GM21381 (cell line): ENCODE measurements at regions not wholly inside any gene's neighbourhood (a gene's known extent, or its start where the extent isn't known, plus 50 kb on each side); places are given as distances from the start of the nearest gene placed in this dataset.
"Not testable (repeated sequence)": the region's sequence is repeated elsewhere in the genome, so short reads cannot be mapped to it uniquely, and the experiment has no call there.

Source experiments
- ATAC-seq: cut with Tn5 transposase; IDR thresholded peaks from one replicate; pipeline ENCODE4 v1.9.1; 2021; ENCODE audit warnings: mild to moderate bottlenecking, moderate library complexity; ENCODE audit not compliant: unreplicated experiment

DNA sequence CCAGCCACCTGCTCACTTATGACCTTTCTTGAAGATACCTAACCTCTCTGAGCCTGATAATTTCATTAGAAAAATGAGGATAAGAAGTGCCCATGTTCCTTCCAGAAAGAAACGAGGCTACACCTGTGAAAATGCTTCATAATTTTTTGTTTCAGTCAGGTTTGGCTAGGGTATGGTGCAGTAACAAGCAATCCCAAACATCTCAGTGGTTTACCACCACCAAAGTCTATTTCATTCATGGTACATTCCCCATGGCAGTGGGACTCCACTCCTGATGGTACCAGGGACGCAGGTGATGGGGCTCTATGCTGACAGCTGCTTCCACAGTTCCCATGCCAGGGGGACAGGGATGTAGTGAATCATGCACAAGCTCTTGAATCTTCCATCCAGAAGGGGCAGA is 147.6 kb upstream of the CES5A start:
- no peak for ATAC-seq

DNA sequence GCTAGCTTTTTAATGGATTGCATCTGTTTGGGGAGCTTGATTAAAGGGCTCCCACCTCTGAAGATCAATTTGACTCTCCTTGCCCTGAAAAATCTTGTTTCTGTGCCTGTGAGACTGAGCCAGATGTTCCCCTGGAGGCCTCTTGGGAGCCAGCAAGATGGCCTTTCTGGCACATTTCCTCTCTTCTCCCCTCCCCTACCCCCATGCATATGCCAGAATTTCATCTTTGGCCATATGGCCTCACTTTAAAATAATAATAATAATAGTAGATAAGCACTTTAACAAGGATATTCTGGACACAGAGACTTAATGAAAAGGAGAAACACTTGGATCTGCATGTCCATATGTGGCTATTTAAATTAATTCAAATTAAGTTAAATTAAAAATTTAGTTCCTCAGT is 144.1 kb upstream of the CES5A start:
- ATAC-seq: no peak

DNA sequence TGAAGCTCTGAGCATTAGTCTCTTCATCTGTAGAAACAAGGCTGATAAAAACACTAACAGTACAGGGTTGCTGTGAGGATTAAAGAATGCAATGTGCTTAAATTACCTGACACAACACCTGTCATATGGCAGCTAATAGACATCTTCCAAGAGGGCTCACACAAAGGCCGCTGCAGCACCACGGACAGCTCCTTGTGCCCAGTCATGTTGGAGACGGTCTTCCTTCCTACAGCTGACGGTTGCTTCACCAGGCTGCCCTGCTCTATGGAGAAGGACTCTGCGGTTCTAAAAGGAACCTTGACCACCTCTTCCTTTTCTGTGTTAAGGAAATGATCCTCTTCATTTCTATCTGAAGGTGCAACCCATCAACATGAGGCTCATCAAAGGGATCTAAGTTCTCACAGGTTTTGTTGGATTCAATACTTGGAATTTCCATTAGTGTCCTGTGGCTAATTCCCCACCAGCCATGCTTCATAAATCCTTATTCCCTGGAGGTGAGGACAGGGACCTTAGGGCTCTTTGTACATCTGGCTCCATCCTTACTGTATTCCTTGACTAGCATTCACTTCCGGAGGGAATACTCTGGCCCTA is 138.9 kb upstream of the CES5A start:
- ATAC-seq: no peak

DNA sequence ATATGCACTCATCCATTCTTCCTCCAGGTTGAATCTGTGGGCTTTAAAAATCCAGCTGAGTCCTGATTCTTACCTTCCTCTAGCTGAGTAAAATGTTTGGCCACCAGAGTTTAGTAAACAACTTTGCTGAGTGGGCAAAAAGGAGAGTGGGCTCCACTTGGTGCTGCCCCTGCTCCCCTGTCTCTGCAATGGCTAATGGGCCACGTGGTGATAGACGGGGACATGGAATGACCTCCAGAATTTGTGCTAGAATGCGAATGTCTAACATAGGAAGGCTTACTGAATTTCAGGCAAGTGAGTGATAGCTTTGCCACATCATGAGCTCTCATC is 137.3 kb upstream of the CES5A start:
- no peak for ATAC-seq

DNA sequence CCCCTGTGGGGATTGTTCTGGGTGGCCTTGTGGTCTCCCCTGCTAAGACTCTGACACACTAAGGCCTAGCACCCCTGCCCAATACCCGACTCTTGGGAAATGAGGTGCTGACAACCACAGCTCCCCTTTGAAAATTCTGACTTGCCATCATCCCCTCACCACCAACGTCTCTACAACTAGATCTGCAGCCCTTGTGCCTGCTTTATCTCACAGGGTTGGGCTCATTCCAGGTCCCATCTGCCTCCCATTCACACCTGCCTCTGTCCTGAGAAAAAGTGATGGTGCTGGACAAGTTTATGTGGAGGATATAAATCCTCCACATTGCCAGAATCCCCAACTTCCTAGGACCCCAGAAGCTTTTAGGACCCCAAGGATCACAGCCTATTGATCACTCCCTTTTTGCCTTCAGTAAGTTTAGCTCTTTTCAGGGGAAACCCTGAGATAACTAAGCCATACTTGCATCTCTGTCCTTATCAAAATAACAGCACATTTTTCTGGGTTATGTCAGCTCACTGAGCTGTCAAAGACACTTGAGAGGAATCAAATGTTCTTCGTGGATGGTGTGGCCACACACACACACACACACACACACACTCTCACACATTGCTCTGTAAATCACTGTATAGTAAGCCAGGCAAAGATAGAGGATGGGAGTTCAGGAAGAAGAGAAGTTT is 136.8 kb upstream of the CES5A start:
- ATAC-seq: no peak

DNA sequence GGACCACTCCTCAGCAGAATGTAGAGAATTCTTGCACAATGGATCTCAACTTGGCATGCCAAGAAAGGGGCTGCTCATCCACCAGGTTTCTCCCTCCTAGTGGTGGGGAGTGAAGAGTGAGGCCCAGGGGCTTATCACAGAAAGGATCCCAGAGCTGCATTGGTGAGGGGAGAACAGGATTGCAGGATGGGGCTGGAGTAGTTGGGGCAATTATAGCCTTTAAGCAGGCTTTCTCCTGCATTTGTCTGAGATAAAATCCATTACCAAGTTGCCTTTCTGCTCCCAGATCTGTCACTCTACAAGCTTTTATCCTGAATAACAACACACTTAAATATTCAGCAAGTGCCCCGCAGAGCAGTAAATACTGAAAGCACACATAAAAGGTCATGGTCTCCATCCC is 130.8 kb upstream of the CES5A start:
- no peak for ATAC-seq

DNA sequence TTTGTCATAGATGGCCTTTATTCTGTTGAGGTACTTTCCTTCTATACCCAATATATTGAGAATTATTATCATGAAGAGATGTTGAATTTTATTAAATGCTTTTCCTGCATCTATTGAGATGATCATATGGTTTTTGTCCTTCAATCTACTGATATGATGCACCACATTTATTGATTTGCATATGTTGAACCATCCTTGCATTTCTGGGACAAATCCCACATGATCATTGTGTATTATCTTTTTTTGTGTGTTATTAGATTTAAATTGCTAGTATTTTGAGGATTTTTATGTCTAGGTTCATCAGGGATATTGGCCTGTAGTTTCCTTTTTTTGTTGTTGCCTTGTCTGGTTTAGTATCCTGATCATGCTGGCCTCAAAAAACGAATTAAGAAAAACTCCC is 124.5 kb upstream of the CES5A start:
- no peak for ATAC-seq

DNA sequence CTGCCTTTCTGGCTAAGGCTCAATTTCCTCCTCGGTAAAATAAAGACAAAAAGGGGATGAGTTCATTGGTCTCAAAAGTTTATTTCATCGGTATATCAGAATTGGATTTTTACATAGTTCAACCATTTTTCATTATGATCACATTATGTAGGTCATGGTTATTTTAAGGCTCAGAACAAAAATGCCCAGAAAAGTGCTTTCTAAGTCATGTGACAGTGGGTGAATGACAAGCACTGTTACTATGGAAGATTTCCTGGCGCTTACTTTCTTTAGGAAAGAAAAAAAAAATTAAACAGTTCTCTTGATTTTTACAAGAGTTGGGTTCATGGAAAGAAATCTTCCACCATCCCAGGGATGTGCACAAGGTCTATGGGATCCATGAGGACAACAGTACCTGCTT is 117.9 kb upstream of the CES5A start:
- ATAC-seq: no peak

DNA sequence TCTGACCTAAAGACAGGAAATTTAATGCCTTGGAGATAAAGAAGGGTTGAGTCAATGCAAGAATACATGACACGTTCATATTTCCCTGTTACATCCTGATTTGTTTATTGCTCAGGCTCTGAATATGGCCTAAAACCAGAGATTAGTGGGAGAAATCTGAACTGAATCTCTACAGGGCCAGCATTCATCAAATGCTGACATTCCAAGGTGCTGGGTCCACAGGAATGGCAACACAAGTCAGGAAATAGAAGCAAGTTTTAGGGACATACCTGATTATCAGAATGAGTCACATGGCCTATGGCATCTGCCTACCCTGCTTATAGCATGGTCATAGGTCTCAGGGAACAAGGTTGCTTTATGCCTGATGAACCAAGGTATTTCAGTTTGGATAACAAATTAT is 117.4 kb upstream of the CES5A start:
- no peak for ATAC-seq

DNA sequence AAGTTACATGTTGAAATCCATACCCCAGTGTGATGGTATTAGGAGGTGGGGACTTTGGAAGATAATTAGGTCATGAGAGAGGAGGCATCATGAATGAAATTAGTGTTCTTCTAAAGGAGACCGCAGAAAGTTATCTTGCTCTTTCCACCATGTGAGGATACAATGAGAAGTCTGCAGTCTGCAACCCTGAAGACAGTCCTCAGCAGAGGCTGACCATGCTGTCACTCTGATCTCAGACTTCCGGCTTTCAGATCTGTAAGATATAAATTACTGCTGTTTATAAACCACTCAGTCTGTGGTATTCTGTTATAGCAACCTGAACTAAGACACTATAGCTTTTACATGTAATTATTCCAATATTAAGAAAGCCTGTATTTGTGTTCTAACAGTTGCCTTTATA is 116.7 kb upstream of the CES5A start:
- no peak for ATAC-seq

DNA sequence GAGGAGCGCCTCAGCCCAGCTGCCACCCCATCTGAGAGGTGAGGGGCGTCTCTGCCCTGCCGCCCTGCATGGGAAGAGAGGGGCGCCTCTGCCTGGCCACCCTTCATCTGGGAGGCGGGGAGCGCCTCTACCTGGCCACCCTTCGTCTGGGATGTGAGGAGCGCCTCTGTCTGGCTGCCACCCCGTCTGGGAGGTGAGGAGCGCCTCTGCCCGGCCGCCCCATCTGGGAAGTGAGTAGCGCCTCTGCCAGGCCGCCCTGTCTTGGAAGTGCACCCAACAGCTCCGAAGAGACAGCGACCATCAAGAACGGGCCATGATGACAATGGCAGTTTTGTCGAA is 114.4 kb upstream of the CES5A start:
- ATAC-seq: no peak

DNA sequence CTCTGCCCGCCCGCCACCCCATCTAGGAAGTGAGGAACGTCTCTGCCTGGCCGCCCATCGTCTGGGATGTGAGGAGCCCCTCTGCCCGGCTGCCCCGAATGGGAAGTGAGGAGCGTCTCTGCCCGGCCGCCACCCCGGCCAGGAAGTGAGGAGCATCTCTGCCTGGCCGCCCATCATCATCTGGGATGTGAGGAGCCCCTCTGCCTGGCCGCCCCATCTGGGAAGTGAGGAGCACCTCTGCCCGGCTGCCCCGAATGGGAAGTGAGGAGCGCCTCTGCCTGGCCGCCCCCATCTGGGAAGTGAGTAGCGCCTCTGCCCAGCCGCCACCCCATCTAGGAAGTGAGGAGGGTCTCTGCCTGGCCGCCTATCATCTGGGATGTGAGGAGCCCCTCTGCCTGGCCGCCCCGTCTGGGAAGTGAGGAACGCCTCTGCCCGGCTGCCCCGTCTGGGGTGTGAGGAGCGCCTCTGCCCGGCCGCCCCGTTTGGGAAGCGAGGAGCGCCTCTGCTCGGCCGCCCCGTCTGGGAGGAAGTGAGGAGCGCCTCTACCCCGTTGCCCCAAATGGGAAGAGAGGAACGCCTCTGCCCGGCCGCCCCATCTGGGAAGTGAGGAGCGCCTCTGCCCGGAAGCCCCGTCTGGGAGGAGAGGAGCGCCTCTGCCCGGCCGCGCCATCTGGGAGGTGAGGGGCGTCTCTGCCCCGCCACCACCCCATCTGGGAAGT is 113.8 kb upstream of the CES5A start:
- ATAC-seq: not testable (repeated sequence)

DNA sequence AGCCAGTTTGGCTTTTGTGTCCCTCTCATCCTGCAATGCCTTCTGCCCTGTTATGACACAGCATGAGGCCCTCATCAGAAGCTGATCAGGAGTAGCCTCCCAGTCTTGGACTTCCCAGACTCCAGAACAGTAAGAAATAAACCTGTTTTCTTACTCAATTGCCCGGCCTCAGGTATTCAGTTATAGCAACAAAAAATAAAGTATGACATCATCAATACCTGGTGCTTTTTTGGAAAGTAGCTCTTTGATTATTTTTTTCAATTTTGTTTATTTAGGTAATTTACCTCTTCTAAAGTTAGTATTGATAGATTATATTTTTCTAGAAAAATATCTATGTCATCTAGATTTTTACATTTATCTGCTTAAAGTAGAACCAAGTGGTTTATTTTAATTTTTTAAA is 112.8 kb upstream of the CES5A start:
- no peak for ATAC-seq

DNA sequence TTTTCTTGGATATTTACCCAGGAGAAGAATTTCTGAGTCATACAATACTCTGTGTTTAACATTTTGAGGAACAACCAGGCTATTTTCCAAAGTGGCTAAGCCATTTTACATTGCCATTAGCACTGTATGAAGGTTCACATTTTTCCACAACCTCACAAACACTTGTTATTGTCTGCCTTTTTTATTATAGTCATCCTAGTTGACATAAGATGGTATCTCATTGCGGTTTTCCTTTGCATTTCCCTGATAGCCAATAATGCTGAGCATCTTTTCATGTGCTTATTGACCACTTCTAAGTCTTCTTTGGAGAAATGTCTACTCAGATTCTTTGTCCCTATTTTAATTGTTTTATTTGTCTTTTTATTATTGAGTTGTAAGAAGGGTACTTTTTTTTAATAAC is 107.4 kb upstream of the CES5A start:
- no peak for ATAC-seq

DNA sequence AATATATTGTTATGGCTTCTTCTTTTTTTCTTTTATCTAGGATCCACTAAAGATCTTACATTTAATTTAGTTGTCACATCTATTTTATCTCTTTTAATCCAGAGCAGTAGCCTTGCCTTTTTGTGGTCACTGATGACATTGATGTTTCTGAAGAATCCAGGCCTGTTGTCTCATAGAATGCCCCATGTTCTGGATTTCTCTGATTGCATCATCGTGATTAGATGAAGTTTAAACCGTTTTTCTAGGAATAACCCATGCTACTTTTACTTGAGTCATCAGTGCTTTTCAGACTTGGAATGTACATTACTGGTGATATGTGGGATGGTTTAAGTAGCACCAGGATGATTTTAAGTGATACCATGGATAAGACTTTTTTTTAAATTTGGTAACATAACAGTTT is 106.4 kb upstream of the CES5A start:
- ATAC-seq: no peak

DNA sequence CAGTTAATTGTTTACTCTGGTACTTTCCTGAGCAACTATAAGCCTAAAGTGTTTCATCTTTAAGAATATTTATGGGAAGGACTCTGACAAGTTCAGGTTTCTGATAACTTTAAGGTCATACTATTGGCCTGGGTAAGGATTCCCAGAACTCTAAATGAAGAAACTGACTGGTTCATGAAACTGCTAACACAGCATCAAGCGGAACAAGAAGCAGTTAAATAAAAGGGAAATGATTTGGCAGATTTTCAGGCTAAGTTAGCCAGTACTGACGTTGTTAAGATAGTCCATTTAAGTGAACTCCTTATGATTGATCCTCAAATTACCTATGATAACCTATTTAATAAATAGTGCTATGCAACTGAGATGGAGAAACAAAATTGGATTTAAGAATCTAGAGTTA is 101.6 kb upstream of the CES5A start:
- no peak for ATAC-seq

DNA sequence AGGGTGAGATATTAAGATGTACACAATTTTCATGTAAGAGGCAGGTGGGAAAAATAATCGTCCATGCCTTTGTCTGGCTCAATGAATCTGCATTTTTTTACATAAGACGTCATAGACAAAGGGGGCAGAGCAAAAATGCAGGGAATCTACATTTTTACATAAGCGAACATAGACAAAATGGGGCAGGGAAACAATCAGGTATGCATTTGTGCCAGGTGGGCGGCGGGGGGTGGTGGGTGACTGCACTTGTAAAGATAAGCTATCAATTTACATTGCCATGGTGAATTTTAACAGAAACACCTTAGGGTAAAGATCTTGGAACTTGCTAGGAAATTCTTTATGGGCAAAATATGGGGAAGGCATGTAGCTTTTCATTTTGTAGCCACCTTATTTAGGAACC is 96.3 kb upstream of the CES5A start:
- ATAC-seq: no peak

DNA sequence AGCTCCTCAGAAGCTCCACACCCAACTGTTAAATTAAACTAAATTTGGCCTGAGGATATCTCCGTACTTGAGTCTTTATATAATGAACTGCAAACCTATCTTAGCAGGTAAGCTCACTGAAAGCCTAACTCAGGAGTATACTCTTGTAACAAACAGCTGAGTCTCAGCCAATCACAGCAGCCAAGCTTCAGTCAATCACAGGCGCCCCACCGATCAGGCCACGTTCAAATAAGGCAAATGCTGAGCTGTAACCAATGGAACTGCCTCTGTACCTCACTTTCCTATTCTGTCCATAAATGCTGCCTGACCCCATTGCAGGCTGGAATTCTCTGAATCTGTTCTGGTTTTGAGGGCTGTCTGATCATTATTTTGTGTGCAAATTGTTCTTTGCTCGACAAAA is 93.0 kb upstream of the CES5A start:
- no peak for ATAC-seq

DNA sequence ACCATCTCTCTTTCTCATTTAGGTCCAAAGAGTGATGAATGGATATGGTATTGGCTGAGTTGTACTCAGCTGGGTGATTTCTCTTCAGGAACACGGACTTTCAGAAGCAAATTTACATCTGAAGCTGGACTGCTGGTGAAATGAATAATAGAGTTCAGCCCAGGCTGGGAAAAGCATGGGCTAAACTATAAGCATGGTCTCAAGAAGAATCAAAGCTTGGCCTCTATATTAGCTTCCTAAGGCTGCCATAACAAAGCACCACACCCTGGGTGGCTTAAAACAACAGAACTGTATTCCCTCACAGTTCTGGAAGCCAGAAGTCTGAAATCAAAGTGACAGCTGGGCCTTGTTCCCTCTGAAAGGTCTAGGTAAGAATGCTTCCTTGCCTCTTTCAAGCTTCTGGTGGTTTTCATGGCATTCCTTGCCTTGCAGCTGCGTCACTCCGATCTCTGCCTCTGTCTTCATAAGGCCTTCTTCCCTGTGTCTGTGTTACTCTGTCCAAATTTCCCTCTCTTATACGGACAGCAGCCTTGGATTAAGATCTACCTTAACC is 89.8 kb upstream of the CES5A start:
- ATAC-seq: no peak

DNA sequence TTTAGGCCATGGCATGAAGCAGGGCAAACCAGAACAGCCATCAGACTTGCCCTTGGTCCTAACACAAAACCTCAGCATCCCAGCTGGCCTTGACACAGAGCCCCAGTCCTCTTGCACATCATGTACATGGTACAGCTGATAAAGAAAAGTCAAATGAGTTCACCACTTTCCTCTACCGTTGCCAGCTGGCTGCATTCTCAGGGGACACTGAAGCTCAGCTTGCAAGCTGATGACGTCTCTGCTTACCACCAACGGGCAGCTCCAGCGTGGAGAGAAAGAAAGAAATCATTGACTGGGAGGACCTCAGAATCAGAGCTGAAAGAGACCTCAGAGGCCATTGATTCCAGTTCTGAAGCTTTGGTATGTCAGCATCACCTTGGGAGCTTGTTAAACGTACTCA is 80.7 kb upstream of the CES5A start:
- no peak for ATAC-seq

DNA sequence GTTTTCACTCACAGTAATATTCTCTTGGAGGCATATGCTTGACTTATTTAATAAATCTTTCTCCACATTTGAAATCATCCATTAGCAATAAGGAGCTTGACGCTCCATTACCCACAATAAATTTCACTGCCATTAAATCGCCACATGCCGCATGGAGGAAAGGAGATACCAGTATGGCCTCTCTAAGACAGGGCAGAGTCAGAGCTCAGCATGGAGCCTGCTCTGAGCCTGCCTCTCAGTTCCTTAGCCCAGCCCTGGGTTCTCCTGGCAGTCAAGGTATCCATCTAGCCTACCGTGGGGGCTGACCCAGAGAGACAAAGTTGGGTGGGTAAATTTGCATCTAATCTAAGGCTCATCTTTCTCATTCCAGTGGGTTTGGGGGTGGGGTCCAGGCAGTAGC is 80.3 kb upstream of the CES5A start:
- no peak for ATAC-seq

DNA sequence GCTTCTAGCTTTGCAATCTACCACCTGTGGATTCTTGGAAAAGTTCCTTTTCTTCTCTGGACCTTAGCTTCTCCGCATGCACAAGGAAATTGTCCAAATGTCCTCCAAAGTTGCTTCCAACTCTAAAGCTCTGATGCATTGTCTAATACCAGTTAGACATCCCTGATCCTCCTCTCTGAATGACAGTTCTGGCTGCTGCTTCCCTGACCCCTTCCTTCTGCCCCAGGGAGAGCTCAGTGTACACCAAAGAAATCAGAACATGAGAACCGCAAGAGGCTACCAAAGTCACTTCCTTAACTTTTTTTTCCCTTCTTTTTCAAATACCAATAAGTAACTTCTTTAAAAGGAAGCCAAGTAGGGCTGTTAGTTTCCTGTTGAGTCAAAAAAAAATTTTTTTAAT is 79.7 kb upstream of the CES5A start:
- no peak for ATAC-seq

DNA sequence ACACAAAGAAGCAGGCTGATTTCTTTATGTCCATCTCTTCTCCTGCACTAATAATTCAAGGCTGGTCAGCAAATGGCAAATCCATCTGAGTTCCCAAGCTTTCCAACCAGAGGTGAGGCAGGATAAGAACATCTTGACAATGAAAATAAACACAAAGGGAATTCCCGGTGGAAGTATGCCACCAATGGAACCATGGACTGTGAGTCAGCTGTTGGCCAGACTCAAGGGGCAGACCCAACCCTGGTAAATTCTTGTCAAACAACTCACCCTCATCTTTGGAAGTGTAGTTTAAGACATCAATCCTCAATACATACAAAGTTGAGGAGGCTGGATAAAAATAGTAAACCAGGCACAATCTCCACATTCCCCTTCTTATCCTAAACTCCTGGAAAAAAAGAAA is 74.3 kb upstream of the CES5A start:
- ATAC-seq: no peak
